KG1 (cell line): ENCODE measurements at regions not wholly inside any gene's neighbourhood (a gene's known extent, or its start where the extent isn't known, plus 50 kb on each side); places are given as distances from the start of the nearest gene placed in this dataset.
"Not testable (repeated sequence)": the region's sequence is repeated elsewhere in the genome, so short reads cannot be mapped to it uniquely, and the experiment has no call there.

ENCODE experiments used
- DNase-seq: peaks from one replicate; lab custom pipeline; 2025; lab: John Stamatoyannopoulos, UW

DNA sequence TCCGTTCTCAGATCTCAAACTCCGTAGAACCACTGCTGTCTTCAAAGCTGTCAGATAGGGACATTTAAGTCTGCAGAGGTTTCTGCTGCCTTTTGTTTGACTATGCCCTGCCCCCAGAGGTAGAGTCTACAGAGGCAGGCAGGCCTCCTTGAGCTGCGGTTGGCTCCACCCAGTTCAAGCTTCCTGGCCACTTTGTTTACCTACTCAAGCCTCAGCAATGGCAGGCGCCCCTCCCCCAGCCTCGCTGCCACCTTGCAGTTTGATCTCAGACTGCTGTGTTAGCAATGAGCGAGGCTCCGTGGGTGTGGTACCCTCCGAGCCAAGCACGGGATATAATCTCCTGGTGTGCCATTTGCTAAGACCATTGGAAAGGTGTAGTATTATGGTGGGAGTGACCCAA is 634.9 kb upstream of the SGO1 start:
- DNase-seq = not testable (repeated sequence)

DNA sequence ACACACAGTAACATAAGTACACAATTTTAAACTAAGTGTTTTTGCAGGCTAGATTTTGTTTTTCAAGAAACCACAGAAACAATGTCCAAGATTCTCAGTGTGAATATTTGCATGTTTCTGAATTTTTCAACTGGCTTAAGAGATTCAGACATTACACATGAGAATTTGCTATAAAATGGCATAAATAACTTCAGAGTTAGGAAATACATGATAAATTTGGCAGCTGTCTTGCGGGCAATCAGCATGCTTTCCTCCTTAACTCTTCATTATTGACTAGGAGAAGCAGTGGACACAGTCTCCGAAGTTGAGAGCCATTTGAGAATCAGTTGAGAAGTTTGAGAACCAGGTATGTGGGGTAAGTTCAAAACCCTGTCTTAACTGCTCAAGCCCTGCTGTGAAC is 625.6 kb upstream of the SGO1 start:
- no peak for DNase-seq

DNA sequence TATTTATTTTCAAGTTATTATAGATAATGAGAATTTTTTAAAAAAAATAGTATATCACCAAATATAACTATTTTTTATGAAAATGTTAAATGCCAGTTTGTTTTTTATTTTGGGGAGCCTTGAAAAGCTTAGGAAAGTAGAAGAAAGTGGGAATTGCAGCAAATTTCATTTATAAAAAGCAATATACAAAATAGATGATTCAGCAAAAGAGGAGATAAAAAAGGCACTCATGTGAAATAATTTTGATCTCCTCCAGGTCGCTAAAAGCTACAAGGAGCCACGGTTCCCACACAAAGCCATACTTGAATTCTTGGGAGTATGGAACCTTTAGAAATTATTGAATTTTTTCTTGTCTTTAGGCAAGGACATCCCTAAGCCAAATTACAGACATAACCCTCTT is 625.0 kb upstream of the SGO1 start:
- no peak for DNase-seq

- DNase-seq = no peak
These were observed 624.5 kb upstream of the SGO1 start for GRCh38 chr3:20810555-20810954.

GRCh38 chr3:20809356-20809755 is 623.4 kb upstream of the SGO1 start:
- no peak for DNase-seq

DNA sequence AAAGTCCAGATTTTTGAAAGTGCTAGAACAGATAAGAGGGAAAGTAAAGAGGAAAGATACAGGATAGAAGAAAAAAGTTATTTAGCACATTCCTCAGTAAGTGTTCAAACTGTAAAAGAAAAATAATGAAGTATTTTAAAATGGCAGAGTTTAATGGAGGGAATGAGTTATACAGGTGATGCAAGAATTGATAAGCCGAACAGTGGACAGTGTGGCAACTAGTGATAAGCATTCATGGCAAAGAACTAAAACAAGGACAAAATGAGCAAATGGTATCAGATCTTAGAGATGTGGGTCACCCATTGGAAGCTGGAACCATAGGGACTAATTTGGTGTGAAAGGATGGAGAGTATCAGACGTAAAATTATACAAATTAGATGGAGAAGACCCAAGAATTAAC is 622.9 kb upstream of the SGO1 start:
- no peak for DNase-seq

GRCh38 chr3:20798666-20799065 is 612.7 kb upstream of the SGO1 start:
- no peak for DNase-seq

DNA sequence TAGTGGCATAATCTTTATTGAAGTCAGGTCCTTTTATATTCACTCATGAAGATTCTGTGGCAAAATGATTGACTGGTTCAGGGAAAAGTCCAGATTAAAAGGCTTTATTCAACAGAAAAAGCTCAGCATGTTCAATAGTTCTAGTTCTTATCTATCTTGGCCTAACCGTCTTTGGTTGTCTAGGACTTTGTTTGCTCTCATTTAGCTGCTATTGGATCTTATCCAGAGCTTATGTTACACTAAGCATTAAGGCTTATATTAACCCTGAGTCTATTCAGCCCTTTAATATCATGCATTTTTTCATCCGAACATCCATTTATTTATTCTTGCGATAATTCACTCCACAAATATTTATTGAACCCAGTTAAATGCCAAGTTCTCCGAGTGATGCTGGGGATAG is 601.0 kb upstream of the SGO1 start:
- DNase-seq = no peak

- no peak for DNase-seq
These were observed 590.7 kb upstream of the SGO1 start for GRCh38 chr3:20776692-20777091.

GRCh38 chr3:20776286-20776685 is 590.3 kb upstream of the SGO1 start:
- DNase-seq = no peak

DNA sequence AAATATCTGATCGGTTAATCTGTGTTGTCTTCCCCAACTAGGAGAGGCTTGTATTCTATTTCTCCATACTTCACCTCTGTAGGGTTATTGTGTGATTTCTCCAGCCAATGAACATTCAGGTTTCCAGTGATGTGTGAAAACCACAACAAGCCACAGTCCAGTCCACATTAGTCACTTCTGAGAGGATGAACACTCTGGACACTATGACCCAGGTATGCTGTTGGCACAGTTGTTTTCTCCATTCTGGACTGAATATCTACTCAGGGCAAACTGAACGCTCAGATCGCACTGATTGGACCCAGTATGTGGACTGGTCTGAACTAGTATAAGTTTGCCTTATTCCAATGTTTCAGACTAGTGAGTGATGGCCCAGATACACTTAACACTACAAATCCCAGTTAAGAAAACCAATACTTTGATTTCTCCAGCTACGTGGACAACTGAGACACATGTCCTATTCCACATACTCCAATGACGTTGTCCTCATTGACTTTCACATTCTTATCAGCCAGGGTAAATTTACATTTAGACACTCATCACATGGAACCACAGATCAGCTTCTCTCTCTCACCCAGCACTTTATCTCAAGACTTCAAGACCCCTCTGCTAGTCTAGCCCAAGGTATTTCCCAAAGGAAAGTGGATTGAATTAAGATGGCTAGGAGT is 587.4 kb upstream of the SGO1 start:
- DNase-seq = no peak

GRCh38 chr3:20772869-20773268 is 586.9 kb upstream of the SGO1 start:
- no peak for DNase-seq

- no peak for DNase-seq
These were observed 583.4 kb upstream of the SGO1 start for GRCh38 chr3:20769430-20769829.

DNA sequence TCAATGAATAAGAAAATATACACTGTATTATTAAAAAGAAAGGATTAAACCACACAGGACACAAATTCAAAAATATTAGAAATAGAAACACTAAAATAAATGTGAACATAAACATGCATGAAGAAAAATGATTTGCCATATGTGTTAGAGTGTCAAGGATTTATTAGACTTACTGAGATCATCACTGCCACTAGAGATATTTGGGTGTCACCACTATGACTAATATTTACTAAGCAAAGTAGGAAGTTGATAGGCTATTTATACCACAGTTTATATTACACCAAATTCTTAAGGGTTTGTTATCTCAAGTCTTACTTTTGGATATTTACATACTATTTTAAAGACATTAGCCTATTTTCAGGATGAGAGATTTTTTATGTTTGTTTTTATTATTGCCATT is 575.0 kb upstream of the SGO1 start:
- DNase-seq = no peak

DNA sequence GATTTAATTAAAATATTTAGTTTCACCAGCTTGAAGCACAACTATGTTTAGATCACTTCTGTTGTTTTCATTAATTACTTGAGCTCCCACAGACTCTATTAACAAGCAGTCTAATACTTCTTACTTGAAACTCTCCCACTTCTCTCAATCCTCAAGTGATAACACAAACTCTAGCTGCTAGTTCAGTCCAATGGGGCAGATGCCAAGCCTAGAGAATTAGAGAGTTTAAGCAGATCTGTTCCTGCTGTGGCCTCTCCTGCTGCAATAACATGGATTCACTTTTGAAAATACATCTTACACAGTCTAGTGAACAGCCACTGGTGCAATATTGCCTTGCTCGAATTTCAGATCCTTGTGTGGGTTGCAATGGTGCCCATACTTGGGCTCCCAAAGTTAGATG is 566.4 kb upstream of the SGO1 start:
- DNase-seq = no peak

- no peak for DNase-seq
These were observed 565.3 kb upstream of the SGO1 start for GRCh38 chr3:20751296-20751695.

DNA sequence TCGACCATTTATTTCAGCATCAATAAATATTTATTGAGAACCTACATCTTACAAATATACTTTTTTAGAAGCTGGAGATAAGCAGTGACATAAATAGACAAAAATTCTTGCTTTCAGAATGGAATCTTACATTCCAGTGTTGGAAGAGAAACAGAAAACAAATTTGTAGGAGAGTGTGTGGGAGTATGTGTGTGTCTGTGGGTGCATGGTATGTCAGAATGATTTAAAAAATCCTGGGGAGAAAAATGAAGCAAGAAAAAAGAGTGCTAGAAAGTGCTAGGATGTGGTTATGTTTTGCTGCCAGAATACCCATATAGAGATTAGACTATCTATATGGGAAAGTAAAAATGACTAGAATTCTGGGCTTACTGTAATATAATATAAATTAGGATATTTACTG is 561.7 kb upstream of the SGO1 start:
- no peak for DNase-seq

GRCh38 chr3:20743553-20744321 is 557.7 kb upstream of the SGO1 start:
- DNase-seq = no peak

- DNase-seq = no peak
These were observed 557.0 kb upstream of the SGO1 start for GRCh38 chr3:20742903-20743552.

- DNase-seq = no peak
These were observed 555.4 kb upstream of the SGO1 start for GRCh38 chr3:20741381-20741780.

- no peak for DNase-seq
These were observed 553.8 kb upstream of the SGO1 start for GRCh38 chr3:20739814-20740213.

- no peak for DNase-seq
These were observed 550.4 kb upstream of the SGO1 start for GRCh38 chr3:20736287-20736852.

GRCh38 chr3:20729185-20729584 is 543.2 kb upstream of the SGO1 start:
- no peak for DNase-seq
